Omental fat pad (tissue), 3 donors: ENCODE measurements at regions not wholly inside any gene's neighbourhood (a gene's known extent, or its start where the extent isn't known, plus 50 kb on each side); places are given as distances from the start of the nearest gene placed in this dataset.

ENCODE experiments used
- ATAC-seq: fragments of 150-250 bp; one replicate; pipeline ENCODE4 v1.9.1; 2016; ENCODE audit warnings: mild to moderate bottlenecking, moderate library complexity; ENCODE audit not compliant: low FRiP score
- DNase-seq: peaks from one replicate; pipeline ENCODE4 v3.0.0-alpha.2; 2019; ENCODE audit warnings: low spot score
- CTCF ChIP-seq, 3 donors: fragments of 450-650 bp; IDR thresholded peaks; one replicate each; pipeline ENCODE4 v1.5.1; 2016 to 2017; ENCODE audit warnings: antibody characterized with exemption in 3 of 3, mild to moderate bottlenecking in 3 of 3, moderate library complexity in 2 of 3

- no peak for TF ChIP-seq CTCF (IDR thresholded peaks at IDR 0.05)
- ATAC-seq: no peak
Measured at GRCh38 chr9:107410420-107410819, 79.1 kb downstream of the KLF4 start.

GRCh38 chr9:107409581-107410389 is 79.8 kb downstream of the KLF4 start:
- ATAC-seq (no peak), DNase-seq (no peak)
- no peak for TF ChIP-seq CTCF (IDR thresholded peaks at IDR 0.05)

More at GRCh38 chr9:107410420-107410819, 79.1 kb downstream of the KLF4 start:
- DNase-seq: no peak

- DNase-seq (no peak), ATAC-seq (no peak)
- TF ChIP-seq CTCF (IDR thresholded peaks at IDR 0.05): no peak
Measured at GRCh38 chr9:107407675-107408074, 81.9 kb downstream of the KLF4 start.

GRCh38 chr9:107405511-107405910 is 84.1 kb downstream of the KLF4 start:
- TF ChIP-seq CTCF (IDR thresholded peaks at IDR 0.05): no peak
- DNase-seq (no peak), ATAC-seq (no peak)

GRCh38 chr9:107404736-107405135 is 84.8 kb downstream of the KLF4 start:
- ATAC-seq (no peak), DNase-seq (no peak)
- no peak for TF ChIP-seq CTCF (IDR thresholded peaks at IDR 0.05)

- no peak for TF ChIP-seq CTCF (IDR thresholded peaks at IDR 0.05)
- ATAC-seq (no peak), DNase-seq (no peak)
Measured at GRCh38 chr9:107404161-107404560, 85.4 kb downstream of the KLF4 start.
